ENCODE measurements at regions not wholly inside any gene's neighbourhood (a gene's known extent, or its start where the extent isn't known, plus 50 kb on each side); places are given as distances from the start of the nearest gene placed in this dataset.

DNA sequence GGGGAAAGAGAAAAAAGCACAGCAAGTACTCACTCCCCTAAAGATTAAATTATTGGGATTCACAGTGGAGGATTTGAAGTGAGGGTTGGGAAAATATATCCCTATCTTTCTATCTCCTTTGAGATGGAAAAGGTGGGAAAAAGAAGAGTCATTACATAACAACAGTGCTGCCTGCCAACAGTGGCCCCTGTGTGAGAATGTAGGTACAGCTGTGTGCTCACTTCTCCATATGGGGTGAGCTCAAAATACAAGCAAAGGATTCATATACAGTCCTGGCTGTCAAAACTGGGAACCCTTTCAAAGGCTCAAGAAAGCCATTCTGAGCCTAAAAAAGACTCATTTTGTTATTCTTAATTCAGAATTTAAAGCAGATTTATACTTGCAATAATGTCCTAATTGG lies 458.5 kb downstream of the GPAM start:
- TF ChIP-seq, protein P1, sequence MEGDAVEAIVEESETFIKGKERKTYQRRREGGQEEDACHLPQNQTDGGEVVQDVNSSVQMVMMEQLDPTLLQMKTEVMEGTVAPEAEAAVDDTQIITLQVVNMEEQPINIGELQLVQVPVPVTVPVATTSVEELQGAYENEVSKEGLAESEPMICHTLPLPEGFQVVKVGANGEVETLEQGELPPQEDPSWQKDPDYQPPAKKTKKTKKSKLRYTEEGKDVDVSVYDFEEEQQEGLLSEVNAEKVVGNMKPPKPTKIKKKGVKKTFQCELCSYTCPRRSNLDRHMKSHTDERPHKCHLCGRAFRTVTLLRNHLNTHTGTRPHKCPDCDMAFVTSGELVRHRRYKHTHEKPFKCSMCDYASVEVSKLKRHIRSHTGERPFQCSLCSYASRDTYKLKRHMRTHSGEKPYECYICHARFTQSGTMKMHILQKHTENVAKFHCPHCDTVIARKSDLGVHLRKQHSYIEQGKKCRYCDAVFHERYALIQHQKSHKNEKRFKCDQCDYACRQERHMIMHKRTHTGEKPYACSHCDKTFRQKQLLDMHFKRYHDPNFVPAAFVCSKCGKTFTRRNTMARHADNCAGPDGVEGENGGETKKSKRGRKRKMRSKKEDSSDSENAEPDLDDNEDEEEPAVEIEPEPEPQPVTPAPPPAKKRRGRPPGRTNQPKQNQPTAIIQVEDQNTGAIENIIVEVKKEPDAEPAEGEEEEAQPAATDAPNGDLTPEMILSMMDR (IDR thresholded peaks at IDR 0.05; ENCODE audit: low read depth, low read length, missing control alignments), result no peak
- Histone ChIP-seq H3K36me3 (replicated peaks) (no peaks in the 10 kb centered on the region), H3K4me3 (ENCODE audit: low read depth, low read length) (no peak overlapping the region), H3K27ac (no peak overlapping the region), H3K27me3 (replicated peaks) (no peaks in the 10 kb centered on the region)
- DNase-seq, result no peak
- in situ Hi-C loops (cut with HindIII; ENCODE audit: low pct_ligation_motif_present, low sequenced_read_pairs), result no loop called here

DNA sequence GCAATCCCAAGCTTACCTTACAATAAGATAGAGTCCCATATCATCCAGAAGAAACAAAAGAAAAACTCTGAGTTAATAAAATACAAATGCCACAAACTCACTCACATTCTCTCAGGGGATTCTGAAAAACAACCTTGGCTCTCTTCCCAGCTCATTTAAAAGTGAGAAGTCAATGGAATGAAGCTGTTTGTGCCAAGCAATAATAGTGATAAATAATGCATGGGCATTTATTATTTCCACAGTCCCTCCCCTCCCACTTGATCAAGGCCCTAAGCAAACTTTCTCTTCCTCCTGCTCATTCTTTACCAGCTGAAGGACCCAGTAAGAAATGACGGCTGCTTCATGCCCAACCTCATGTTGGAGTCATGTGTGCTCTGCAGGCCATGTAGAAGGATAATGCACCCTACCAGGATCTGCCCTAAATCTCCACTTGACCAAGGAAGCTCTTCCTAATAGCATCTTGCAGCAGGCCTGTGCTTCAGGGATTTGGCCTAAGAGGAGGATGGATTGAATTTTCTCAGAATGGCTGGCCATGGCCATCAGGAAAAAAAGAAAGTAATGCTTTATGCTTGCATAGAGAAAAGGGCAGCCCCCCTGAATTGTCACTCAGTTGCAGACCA lies 451.3 kb downstream of the GPAM start:
- Histone ChIP-seq H3K4me3 (ENCODE audit: low read depth, low read length) (no peak overlapping the region), H3K27me3 (replicated peaks) (no peaks in the 10 kb centered on the region), H3K27ac (no peak overlapping the region), H3K36me3 (replicated peaks) (no peaks in the 10 kb centered on the region)
- in situ Hi-C loops (cut with HindIII; ENCODE audit: low pct_ligation_motif_present, low sequenced_read_pairs), result no loop called here
- DNase-seq, result no peak
- TF ChIP-seq, protein P1 (IDR thresholded peaks at IDR 0.05; ENCODE audit: low read depth, low read length, missing control alignments), result no peak

DNA sequence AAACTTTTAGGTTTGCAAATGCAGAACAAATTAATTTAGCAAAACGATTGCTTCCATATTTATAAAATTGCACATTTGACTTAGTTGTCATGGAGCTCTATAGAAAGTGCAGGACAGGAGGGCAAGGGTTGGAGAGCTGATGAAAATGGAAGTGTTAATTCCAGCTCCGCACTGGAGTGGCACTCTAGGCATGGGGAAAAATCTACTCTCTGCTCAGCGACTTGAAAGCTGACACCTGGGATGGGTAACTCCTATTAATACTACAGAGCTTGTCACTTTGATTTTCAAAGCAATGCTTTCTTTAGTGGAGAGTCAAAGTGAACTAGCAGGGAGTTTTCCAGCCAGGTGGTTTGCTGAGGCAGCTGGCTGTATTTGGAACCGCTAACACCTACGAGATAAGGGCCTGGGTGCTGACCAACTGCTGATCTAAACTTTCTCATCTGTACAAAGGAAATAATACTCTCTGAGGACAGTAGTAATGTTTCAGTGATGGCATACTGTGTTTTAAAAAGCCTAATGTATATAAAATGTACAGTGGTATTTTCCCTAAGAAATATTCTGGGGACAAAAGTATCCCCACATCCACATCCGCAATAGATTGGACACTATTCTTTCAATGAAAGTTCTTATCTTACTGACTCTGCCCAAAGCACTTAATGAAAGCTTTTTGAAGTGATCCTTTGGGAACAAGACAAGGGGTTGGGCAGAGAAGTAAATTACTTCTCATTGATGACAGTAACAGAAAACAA lies 444.3 kb downstream of the GPAM start:
- Histone ChIP-seq H3K27me3 (replicated peaks) (no peaks in the 10 kb centered on the region), H3K36me3 (replicated peaks) (no peaks in the 10 kb centered on the region), H3K4me3 (ENCODE audit: low read depth, low read length) (no peak overlapping the region), H3K27ac (no peak overlapping the region)
- TF ChIP-seq, protein P1 (IDR thresholded peaks at IDR 0.05; ENCODE audit: low read depth, low read length, missing control alignments), result no peak
- in situ Hi-C loops (cut with HindIII; ENCODE audit: low pct_ligation_motif_present, low sequenced_read_pairs), result no loop called here
- DNase-seq, result no peak

DNA sequence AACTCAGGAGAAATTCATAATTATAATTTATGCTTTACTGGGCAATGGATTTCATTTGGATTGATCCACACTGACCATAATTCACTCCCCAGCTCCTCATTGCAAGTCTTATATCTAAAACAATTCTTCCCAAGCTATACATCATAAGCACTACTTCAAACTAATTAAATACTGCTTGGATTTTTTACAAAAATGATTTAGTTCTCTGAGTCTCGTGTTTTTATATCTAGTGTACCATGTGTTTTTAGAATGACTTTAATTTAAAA lies 443.8 kb downstream of the GPAM start:
- no peak for DNase-seq
- Histone ChIP-seq H3K36me3 (replicated peaks) (no peaks in the 10 kb centered on the region), H3K27me3 (replicated peaks) (no peaks in the 10 kb centered on the region), H3K4me3 (ENCODE audit: low read depth, low read length) (no peak overlapping the region), H3K27ac (no peak overlapping the region)
- in situ Hi-C loops (cut with HindIII; ENCODE audit: low pct_ligation_motif_present, low sequenced_read_pairs), result no loop called here
- TF ChIP-seq, protein P1 (IDR thresholded peaks at IDR 0.05; ENCODE audit: low read depth, low read length, missing control alignments), result no peak

DNA sequence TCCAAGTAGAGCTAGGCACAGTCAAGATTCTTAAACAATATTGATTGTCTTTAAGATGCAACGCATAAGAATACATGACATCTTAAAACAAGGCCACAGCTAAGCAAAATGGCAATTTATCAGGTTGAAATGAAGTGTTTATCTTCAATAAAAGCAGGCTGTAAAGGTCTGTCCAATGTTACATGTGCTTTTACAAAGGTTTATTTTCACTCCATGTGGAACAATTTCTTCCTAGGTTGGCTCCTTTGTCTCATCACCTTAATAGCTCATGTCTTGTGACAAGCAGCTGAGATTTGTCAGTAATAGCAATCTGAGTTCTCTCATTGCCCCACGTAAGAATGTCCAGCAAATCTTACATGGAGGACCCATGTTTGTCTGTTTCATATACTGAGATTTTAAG lies 437.6 kb downstream of the GPAM start:
- in situ Hi-C loops (cut with HindIII; ENCODE audit: low pct_ligation_motif_present, low sequenced_read_pairs), result no loop called here

More for the DNA sequence above, 437.6 kb downstream of the GPAM start:
- no peak for DNase-seq
- TF ChIP-seq, protein P1 (IDR thresholded peaks at IDR 0.05; ENCODE audit: low read depth, low read length, missing control alignments), result no peak
- Histone ChIP-seq H3K27ac (no peak overlapping the region), H3K36me3 (replicated peaks) (no peaks in the 10 kb centered on the region), H3K4me3 (ENCODE audit: low read depth, low read length) (no peak overlapping the region), H3K27me3 (replicated peaks) (no peaks in the 10 kb centered on the region)
